PC-3 (cell line): ENCODE measurements at regions not wholly inside any gene's neighbourhood (a gene's known extent, or its start where the extent isn't known, plus 50 kb on each side); places are given as distances from the start of the nearest gene placed in this dataset.

Experiments used
- EZH2 ChIP-seq: fragments of 300-600 bp; sonication (generic); IDR thresholded peaks from one replicate; pipeline ENCODE4 v1.6.1; 2017; ENCODE audit warnings: antibody characterized with exemption, mild to moderate bottlenecking, low read length; ENCODE audit not compliant: unreplicated experiment
- TF ChIP-seq, protein P1 (sequence below): fragments of 300-600 bp; sonication (generic); conservative IDR thresholded peaks from 2 replicates; pipeline ENCODE4 v1.5.1; 2017; ENCODE audit warnings: antibody characterized with exemption, low read depth, mild to moderate bottlenecking, low read length

DNA sequence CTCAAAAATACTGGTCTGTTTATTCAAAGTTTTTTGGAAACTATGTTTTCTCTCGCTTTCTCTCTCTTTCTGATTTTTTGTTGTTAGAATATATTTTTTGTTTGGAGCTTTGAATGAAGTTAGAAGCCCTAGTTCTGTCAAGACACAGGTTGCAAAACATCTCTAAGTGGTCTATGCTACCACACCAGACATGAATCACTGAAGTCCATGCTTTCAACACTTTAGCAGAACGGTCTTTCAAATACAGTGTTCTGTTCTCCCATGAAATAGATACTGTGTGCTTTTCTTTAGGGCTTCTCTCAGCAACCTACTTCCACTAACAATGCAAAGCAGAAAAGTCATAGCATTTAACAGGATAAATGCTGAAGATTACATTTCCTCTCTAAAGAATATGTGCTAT lies 392.5 kb downstream of the TMEM167A start:
- TF ChIP-seq, protein P1, sequence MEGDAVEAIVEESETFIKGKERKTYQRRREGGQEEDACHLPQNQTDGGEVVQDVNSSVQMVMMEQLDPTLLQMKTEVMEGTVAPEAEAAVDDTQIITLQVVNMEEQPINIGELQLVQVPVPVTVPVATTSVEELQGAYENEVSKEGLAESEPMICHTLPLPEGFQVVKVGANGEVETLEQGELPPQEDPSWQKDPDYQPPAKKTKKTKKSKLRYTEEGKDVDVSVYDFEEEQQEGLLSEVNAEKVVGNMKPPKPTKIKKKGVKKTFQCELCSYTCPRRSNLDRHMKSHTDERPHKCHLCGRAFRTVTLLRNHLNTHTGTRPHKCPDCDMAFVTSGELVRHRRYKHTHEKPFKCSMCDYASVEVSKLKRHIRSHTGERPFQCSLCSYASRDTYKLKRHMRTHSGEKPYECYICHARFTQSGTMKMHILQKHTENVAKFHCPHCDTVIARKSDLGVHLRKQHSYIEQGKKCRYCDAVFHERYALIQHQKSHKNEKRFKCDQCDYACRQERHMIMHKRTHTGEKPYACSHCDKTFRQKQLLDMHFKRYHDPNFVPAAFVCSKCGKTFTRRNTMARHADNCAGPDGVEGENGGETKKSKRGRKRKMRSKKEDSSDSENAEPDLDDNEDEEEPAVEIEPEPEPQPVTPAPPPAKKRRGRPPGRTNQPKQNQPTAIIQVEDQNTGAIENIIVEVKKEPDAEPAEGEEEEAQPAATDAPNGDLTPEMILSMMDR, result no peak
- no peak for TF ChIP-seq EZH2
